SH-SY5Y (cell line): ENCODE measurements at regions not wholly inside any gene's neighbourhood (a gene's known extent, or its start where the extent isn't known, plus 50 kb on each side); places are given as distances from the start of the nearest gene placed in this dataset.

Experiments
- GATA2 ChIP-seq: IDR thresholded peaks from 2 replicates; pipeline ENCODE4 v1.6.1; 2011; ENCODE audit warnings: mild to moderate bottlenecking, low read depth, low read length
- GATA3 ChIP-seq: IDR thresholded peaks from 2 replicates; pipeline ENCODE4 v1.6.1; 2011; ENCODE audit warnings: low read depth, mild to moderate bottlenecking, low read length, moderate library complexity

GRCh38 chr11:92026664-92027063 is 198.0 kb upstream of the FAT3 start:
- no peak for TF ChIP-seq GATA2
- TF ChIP-seq GATA3, result no peak
